ENCODE measurements at regions not wholly inside any gene's neighbourhood (a gene's known extent, or its start where the extent isn't known, plus 50 kb on each side); places are given as distances from the start of the nearest gene placed in this dataset.
"Not testable (repeated sequence)": the region's sequence is repeated elsewhere in the genome, so short reads cannot be mapped to it uniquely, and the experiment has no call there.

GRCh38 chr1:212155219-212155618, 119.7 kb downstream of the DTL start:
- DNase-seq = no peak

- DNase-seq = no peak
Measured at GRCh38 chr1:212157252-212157651, 121.7 kb downstream of the DTL start.

- DNase-seq = no peak
Measured at GRCh38 chr1:212158912-212159796, 123.6 kb downstream of the DTL start.

- no peak for DNase-seq
Measured at GRCh38 chr1:212161231-212161781, 123.9 kb upstream of the PPP2R5A start.

- no peak for DNase-seq
Measured at GRCh38 chr1:212162635-212163034, 122.6 kb upstream of the PPP2R5A start.

GRCh38 chr1:212164095-212164872, 120.9 kb upstream of the PPP2R5A start:
- DNase-seq = no peak

- peak; percentile 90 for DNase-seq
Measured at GRCh38 chr1:212166244-212166643, 119.0 kb upstream of the PPP2R5A start.

- no peak for DNase-seq
Measured at GRCh38 chr1:212166644-212167043, 118.6 kb upstream of the PPP2R5A start.

GRCh38 chr1:212167098-212167497, 118.1 kb upstream of the PPP2R5A start:
- DNase-seq = peak; percentile 63

GRCh38 chr1:212173567-212173966, 111.6 kb upstream of the PPP2R5A start:
- no peak for DNase-seq

GRCh38 chr1:212174295-212174694, 110.9 kb upstream of the PPP2R5A start:
- not testable (repeated sequence) for DNase-seq

- DNase-seq = no peak
Measured at GRCh38 chr1:212177542-212177941, 107.7 kb upstream of the PPP2R5A start.

- DNase-seq = no peak
Measured at GRCh38 chr1:212178851-212179250, 106.4 kb upstream of the PPP2R5A start.

- peak; percentile 7 for DNase-seq
Measured at GRCh38 chr1:212179394-212180076, 105.7 kb upstream of the PPP2R5A start.

GRCh38 chr1:212181015-212181882, 104.0 kb upstream of the PPP2R5A start:
- DNase-seq = no peak

GRCh38 chr1:212182171-212182570, 103.0 kb upstream of the PPP2R5A start:
- DNase-seq = no peak

GRCh38 chr1:212182579-212182978, 102.6 kb upstream of the PPP2R5A start:
- no peak for DNase-seq

- no peak for DNase-seq
Measured at GRCh38 chr1:212186427-212187207, 98.6 kb upstream of the PPP2R5A start.

GRCh38 chr1:212188599-212189351, 96.4 kb upstream of the PPP2R5A start:
- DNase-seq = no peak

- no peak for DNase-seq
Measured at GRCh38 chr1:212189352-212189738, 95.9 kb upstream of the PPP2R5A start.
